Mucosa of gallbladder (tissue), 1 donor: ENCODE measurements at regions not wholly inside any gene's neighbourhood (a gene's known extent, or its start where the extent isn't known, plus 50 kb on each side); places are given as distances from the start of the nearest gene placed in this dataset.
"Not testable (repeated sequence)": the region's sequence is repeated elsewhere in the genome, so short reads cannot be mapped to it uniquely, and the experiment has no call there.

Source experiments
- DNase-seq: peaks from one replicate; pipeline ENCODE4 v3.0.0-alpha.2; 2020; ENCODE audit warnings: low spot score
- donor health status: DM: no; HTN: no; CAD: no.

GRCh38 chr11:134978388-134979088, 566.5 kb upstream of the B3GAT1 start:
- no peak for DNase-seq

DNA sequence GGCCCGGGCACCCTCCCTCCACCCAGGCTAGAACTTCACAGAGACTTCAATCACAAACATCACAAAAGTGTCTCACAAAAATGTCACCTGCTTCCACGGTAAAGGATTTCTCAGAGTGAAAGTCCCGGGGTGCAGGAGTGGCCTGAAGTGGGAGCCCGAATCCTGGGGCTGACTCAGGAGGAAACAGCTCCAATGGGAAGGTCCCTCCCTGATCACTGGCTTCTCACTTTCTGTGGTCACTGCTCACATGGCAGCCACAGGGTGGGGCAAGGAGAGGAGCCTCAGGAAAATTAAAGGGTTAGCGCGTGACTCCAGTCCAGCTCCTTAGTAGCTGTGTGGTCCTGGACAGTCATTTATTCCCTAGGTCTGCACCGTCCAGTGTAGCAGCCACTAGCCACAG, 564.5 kb upstream of the B3GAT1 start:
- DNase-seq = no peak

- no peak for DNase-seq
Measured at GRCh38 chr11:134975866-134976376, 563.9 kb upstream of the B3GAT1 start.

- no peak for DNase-seq
Measured at GRCh38 chr11:134973801-134974200, 561.8 kb upstream of the B3GAT1 start.

GRCh38 chr11:134971381-134971780, 559.3 kb upstream of the B3GAT1 start:
- DNase-seq = no peak

DNA sequence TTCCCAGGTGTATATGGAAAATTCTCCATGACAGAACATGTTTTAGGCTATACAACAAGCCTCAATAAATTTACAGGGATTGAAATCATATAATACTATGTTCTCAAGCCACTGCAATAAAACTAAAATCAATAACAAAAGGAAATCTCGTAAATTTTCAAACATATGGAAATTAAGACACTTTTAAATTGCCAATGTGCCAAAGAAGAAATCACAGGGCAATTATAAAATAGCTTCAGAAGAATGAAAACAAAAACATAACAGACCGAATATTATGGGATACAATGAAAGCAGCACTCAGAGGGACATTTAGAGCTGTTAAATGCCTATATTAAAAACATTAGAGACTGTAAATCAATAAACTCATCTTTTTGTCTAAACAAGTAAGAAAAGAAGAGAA, 555.7 kb upstream of the B3GAT1 start:
- no peak for DNase-seq

DNA sequence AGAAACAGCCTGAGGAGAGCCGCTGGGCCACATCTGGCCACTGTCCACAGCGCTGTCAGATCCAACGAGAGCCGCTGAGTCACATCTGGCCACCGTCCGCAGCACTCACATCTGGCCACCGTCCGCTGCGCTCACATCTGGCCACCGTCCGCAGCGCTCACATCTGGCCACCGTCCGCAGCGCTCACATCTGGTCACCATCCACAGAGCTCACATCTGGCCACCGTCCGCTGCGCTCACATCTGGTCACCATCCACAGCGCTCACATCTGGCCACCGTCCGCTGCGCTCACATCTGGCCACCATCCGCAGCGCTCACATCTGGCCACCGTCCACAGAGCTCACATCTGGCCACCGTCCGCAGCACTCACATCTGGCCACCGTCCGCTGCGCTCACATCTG, 549.3 kb upstream of the B3GAT1 start:
- DNase-seq = not testable (repeated sequence)

DNA sequence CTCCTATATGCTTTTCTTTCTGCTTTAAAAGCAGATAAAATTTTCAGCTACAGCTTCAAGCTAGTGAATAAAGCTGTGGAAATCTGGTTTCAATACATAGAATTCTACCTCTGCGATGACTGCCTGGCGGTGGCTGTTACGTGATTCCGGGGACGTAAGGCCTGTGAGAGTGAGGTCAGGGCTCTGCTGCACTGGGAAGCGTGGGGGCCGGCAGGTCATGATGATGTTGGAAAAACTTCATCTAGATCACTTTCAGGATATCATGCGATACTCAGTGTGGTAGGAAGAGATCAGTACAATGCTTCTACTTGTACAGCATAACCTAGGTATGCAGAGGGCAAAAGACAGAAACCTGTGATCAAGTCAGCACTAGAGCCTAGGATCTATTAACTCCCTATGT, 546.8 kb upstream of the B3GAT1 start:
- DNase-seq = no peak

DNA sequence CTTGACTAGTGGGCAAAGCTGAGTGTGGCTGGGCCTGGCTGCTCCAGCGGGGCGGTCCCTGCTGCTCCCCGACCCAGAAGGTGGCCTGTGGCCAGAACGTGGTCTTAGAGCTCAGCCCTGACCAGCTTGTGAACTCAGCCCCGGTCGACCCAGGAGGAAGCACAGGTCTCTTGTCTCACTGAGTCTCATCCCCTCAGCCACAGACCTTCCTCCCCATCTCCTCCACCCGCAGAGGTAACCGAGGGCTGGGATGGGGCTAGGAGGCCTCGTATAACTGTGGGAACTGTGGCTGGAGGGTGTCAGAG, 546.2 kb upstream of the B3GAT1 start:
- no peak for DNase-seq

DNA sequence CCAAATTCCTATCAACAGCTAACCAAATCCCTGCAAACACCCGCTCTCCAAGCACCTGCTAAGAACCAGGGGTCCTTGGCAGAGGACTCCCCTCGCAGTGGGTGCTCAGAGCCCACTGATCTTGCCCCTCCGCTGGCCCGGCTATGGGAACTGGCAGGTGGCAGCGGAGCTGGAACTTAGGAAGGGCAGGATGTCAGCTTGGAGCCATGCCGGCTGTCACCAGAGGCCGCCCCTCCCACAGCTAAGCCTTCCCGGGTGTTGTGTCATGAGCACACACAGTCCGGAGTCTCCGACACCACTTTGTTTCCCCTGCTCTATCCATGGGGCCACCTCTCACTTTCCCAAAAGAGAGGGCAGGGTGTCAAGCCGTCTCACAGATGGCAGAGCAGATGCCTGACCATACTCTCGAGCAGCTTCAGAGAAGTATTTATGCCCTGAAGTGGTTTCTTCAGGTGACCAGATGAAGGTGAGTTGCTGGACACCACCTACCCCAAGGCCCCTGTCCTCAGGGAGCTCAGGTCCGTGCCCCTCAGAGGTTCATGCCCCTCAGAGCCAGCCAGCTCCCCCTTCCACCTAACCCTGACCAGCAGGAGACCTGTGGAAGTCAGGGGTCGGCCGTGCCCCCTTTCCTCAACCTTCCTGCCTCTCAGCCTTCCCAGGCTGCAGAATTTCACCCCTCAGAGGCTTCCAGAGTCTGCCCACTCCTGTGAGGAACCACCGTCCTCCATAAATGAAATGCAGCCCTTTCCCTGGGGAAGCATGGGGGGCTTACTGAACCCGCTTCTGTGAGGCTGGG, 545.7 kb upstream of the B3GAT1 start:
- no peak for DNase-seq

GRCh38 chr11:134956450-134957210, 544.6 kb upstream of the B3GAT1 start:
- DNase-seq = no peak

GRCh38 chr11:134955970-134956369, 543.9 kb upstream of the B3GAT1 start:
- DNase-seq = not testable (repeated sequence)

GRCh38 chr11:134955281-134955680, 543.2 kb upstream of the B3GAT1 start:
- no peak for DNase-seq

- not testable (repeated sequence) for DNase-seq
Measured at GRCh38 chr11:134954456-134954855, 542.4 kb upstream of the B3GAT1 start.

DNA sequence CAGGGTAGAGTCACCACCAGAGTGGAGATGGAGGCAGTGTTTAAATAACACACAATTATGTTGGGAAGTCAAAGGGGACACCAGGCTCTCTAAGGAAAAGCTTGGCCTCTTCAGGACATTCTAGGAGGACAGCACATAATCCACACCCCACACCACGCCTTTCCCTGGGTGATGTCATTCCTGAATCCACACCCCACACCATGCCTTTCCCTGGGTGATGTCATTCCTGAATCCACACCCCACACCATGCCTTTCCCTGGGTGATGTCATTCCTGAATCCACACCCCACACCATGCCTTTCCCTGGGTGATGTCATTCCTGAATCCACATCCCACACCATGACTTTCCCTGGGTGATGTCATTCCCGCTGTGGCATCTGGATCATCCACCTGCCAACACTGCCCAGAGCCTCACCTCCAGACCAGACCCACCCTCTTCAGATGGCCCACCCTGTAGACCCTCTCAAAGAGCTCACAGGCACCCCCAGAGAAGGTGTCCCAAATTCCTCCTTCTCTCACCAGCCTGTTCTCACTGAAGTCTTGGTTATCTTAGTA, 541.5 kb upstream of the B3GAT1 start:
- DNase-seq = not testable (repeated sequence)

DNA sequence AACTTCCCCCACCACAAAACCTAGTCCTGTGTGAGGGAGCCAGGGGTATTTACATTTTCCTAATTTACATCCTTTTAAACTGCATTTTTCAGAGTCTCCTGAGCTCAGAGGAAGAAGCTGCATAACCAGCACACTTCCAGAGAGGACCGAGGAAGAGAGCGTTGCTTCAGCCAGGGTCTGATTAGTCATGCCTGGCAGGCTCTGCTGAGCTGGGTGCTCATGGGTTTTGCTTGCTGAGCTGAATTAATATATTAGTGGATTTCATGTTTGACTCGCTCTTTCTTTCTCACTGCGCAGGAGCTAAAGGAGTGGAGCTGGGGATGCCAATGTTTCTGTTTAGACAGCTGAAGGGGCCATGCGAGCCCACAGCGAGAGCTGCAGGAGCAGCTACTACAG, 539.3 kb upstream of the B3GAT1 start:
- DNase-seq = no peak

DNA sequence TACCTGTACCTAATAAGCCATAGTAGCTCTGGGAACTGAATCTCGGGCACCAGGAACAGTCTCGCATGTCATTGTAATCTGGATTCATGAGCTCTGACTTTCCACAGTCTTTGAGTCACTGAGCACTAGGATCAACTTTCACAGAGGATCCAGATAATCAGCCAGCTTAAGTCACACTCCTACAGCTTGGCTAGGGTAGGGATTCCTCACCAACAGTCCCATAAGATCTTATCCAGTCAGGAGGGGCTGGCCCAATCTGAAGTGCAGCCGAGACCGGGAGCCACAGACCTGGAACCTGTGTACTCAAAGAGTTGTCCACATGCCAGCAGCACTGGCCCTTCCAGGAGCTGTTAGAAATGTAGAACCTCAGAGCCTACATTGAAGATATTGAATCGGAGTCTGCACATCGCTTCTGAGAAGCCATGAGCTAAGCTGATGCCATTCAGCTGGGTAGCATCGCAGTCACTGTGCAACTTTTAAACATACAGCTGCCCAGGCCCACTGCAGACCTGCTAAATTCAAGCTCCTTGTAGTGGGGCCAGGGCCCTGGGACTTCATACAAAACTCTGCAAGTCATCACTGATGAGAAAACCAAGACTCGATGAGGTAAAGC, 538.8 kb upstream of the B3GAT1 start:
- DNase-seq = no peak

DNA sequence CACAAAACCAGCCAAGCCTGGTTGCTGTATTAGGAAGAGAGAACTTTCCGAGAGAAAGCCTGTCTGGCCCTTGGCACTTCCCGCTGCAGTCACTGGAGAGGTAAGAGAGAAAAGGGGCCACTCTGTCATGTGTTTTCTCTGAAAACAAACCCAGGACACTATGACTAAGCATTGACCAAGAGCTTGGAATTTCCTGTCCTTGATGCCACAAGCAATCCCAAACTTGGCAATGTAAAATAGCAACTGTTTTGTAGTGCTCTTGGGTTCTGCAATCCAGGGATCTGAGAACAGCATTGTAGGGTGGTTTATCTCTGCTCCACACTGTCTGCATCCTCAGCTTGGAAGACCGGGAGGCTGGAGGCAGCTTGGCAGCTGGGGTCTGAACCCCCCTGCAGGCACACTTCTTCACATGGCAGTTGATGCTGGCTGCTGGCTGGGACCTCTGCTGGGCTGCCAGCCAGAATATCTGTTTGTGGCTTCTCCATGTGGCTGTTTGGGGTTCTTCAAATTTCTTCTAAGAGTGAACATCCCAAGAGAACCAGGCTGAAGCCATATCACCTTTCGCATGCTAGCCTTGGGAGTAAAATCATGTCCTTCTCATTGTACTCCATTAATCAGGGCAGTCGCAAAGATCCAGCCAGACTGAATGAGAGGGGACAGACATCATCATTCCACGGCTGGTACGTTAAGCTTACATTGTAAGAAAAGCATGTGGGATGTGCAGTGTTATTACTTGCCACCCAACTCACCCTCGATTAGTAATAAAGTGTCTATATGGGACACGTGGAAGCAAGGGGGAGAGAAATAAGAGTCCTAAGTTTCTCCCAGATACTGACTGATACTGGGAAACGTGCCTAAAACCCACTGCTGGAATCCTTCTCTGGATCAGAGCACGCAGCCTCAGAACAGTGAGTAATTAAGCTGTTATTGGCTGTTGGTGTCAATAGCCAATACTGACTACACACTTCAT, 537.4 kb upstream of the B3GAT1 start:
- no peak for DNase-seq

DNA sequence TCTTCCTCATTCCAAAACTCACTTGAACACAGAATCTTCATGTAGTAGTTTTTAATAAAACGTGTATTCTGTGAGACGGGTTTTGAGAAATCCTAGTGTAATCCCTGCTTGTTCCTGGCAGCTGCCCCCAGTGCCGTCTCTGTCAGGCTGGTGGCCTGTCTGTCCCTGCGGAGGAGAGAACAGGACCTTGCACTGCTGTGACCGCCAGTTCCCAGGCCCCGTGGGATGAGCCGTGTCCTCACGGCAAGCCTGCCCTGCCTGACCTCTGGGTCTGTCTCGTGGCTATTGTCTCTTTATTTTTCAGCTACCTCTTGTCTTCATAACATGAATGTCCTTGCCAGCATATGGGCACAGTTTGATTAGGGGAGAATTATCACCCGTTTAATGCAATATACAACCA, 535.5 kb upstream of the B3GAT1 start:
- DNase-seq = no peak

DNA sequence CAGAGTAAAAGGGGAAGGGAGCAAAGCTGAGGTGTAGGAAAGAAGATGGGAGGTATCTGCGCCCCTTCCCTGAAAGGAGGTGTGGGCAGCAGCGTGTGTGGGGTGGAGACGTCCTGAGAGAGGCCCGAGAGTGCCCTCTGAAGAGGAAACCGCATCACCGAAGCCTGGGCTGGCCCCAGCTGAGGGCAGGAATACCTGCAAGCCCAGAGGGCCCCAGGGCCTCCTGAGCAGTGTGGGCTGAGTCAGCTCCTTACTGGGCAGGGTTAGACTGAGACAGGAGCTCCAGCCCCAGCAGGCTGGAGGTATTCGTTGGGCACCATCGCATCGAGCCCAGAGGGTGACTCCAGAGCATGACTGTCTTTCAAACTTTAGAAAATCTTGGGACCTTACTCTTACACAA, 534.0 kb upstream of the B3GAT1 start:
- no peak for DNase-seq

DNA sequence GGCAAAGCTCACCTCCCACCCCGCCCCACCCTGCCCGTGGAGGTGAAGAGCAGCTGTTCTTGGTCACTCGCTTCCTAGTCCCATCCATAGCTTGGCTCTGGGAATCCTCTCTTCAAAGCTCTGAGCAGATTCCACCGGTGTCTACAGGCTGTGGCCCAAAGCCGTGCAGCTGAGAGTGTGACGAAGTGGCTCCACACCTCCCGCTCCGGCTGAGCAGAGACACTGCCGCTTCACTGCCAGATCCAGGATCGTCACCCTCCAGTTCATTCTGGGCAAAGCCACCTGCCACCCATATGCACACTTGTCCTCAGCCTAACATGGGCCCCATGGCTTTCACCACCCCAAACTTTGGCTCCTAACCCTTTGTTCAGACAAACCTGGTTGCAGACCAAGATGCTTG, 532.9 kb upstream of the B3GAT1 start:
- DNase-seq = no peak
